Peyer's patch (tissue), 4 donors: ENCODE measurements at regions not wholly inside any gene's neighbourhood (a gene's known extent, or its start where the extent isn't known, plus 50 kb on each side); places are given as distances from the start of the nearest gene placed in this dataset.
"Not testable (repeated sequence)": the region's sequence is repeated elsewhere in the genome, so short reads cannot be mapped to it uniquely, and the experiment has no call there.

ENCODE experiments used
- POLR2A ChIP-seq, 2 donors: fragments of 450-650 bp; IDR thresholded peaks; one replicate each; pipeline ENCODE4 v1.5.1; 2017; ENCODE audit warnings: antibody characterized with exemption in 2 of 2, mild to moderate bottlenecking in 2 of 2, moderate library complexity in 2 of 2
- TF ChIP-seq, protein P1 (sequence below), 6 experiments: fragments of 450-650 bp in 4 of 6; fragments of 200-600 bp in 2 of 6; sonication (generic) in 1 of 6; IDR thresholded peaks; one replicate each; pipeline ENCODE4 v1.5.1; 2017 to 2019; ENCODE audit warnings: antibody characterized with exemption in 6 of 6, mild to moderate bottlenecking in 3 of 6, moderate library complexity in 1 of 6

DNA sequence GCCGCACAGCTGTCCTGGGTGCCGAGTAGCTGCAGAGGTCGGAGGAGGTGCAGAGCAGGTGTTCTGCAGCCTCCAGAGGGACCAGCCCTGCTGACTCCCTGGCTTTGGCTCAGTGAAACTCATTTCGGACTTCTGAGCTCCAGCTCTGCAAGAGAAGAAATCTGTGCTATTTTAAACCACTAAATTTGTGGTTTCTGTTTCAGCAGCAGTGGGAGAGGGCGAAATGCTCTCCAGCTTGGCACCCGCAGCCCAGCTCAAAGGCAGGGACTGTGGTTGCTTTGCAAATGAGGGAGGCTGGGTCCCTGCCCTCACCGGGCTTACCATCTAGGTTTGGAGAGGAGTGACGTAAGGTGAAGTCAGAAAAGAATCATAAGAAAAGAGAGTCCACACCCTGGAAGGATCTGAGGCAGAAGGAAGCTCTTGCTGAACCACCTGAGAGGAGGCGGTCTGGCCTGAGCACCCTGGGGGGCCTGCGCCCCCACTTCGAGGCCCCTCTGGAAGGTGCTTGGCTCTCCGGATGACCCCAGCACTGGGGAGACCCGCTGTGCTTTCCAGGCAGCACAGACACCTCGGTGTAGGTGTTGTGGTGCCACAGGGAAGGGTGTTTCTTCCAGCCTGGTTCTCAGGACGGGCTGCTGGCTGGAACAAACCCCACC lies 112.8 kb upstream of the FAM20C start:
- TF ChIP-seq, protein P1, sequence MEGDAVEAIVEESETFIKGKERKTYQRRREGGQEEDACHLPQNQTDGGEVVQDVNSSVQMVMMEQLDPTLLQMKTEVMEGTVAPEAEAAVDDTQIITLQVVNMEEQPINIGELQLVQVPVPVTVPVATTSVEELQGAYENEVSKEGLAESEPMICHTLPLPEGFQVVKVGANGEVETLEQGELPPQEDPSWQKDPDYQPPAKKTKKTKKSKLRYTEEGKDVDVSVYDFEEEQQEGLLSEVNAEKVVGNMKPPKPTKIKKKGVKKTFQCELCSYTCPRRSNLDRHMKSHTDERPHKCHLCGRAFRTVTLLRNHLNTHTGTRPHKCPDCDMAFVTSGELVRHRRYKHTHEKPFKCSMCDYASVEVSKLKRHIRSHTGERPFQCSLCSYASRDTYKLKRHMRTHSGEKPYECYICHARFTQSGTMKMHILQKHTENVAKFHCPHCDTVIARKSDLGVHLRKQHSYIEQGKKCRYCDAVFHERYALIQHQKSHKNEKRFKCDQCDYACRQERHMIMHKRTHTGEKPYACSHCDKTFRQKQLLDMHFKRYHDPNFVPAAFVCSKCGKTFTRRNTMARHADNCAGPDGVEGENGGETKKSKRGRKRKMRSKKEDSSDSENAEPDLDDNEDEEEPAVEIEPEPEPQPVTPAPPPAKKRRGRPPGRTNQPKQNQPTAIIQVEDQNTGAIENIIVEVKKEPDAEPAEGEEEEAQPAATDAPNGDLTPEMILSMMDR (IDR thresholded peaks at IDR 0.05), result not testable (repeated sequence)
- TF ChIP-seq POLR2A (IDR thresholded peaks at IDR 0.05), result not testable (repeated sequence)
